SK-N-SH (cell line): ENCODE measurements at regions not wholly inside any gene's neighbourhood (a gene's known extent, or its start where the extent isn't known, plus 50 kb on each side); places are given as distances from the start of the nearest gene placed in this dataset.

Experiments used
- CTCF ChIA-PET: fragments of 300-600, 350-600 bp; formaldehyde crosslinking; extraction: SDS; loops from one replicate; lab custom pipeline; 2021; lab: Yijun Ruan, JAX
- POLR2A ChIA-PET: fragments of 350-600 bp; sonication (Branson Sonifier 250); formaldehyde crosslinking; extraction: SDS; loops from one replicate; lab custom pipeline; 2020; ENCODE audit warnings: antibody characterized with exemption, inconsistent platforms; lab: Yijun Ruan, JAX
- DNase-seq: peaks from one replicate; pipeline ENCODE4 v3.0.0; 2012
- H2AFZ ChIP-seq: fragments of 200-600 bp; sonication (generic); 2 replicates; pipeline ENCODE4 v1.8.1; 2016; ENCODE audit warnings: antibody characterized with exemption, mild to moderate bottlenecking, low read depth
- H3F3A ChIP-seq: fragments of 200-600 bp; sonication (generic); replicated peaks from 2 replicates; pipeline ENCODE3; 2016; ENCODE audit warnings: antibody characterized with exemption, mild to moderate bottlenecking; ENCODE audit not compliant: insufficient read depth
- H3K27ac ChIP-seq, 2 experiments: fragments of 200-500 bp in 1 of 2; fragments of 200-600 bp in 1 of 2; sonication (Bioruptor generic) in 1 of 2; sonication (generic), shearing (Covaris generic) in 1 of 2; 2 replicates each; pipeline versions ENCODE4 v1.5.1 to v1.6.1; 2014 to 2016; ENCODE audit warnings: low read depth in 2 of 2, inconsistent platforms in 1 of 2, low read length in 1 of 2, mild to moderate bottlenecking in 1 of 2, mixed read lengths in 1 of 2
- H3K27me3 ChIP-seq: fragments of 200-600 bp; sonication (generic), shearing (Covaris generic); 2 replicates; pipeline ENCODE4 v1.6.1; 2016; ENCODE audit warnings: mixed run types; ENCODE audit not compliant: insufficient read depth
- H3K36me3 ChIP-seq, 2 experiments: fragments of 200-500 bp in 1 of 2; fragments of 200-600 bp in 1 of 2; sonication (Bioruptor generic) in 1 of 2; sonication (generic) in 1 of 2; replicated peaks in 1 of 2; 2 replicates each; pipeline versions ENCODE3 to v1.5.1; 2014 to 2016; ENCODE audit warnings: low read length in 1 of 2, mild to moderate bottlenecking in 1 of 2; ENCODE audit not compliant: insufficient read depth in 2 of 2, control insufficient read depth in 1 of 2
- H3K4me1 ChIP-seq, 2 experiments: fragments of 200-500 bp in 1 of 2; fragments of 200-600 bp in 1 of 2; sonication (Bioruptor generic) in 1 of 2; sonication (generic), shearing (Covaris generic) in 1 of 2; 2 replicates each; pipeline versions ENCODE4 v1.5.1 to v1.6.1; 2014 to 2016; ENCODE audit warnings: low read depth in 1 of 2, low read length in 1 of 2, mixed run types in 1 of 2; ENCODE audit not compliant: insufficient read depth in 2 of 2, control insufficient read depth in 1 of 2
- H3K4me2 ChIP-seq: fragments of 200-600 bp; sonication (generic), shearing (Covaris generic); 2 replicates; pipeline ENCODE4 v1.6.1; 2017; ENCODE audit warnings: mixed run types
- H3K4me3 ChIP-seq, 2 experiments: fragments of 200-500 bp in 1 of 2; fragments of 200-600 bp in 1 of 2; sonication (Bioruptor generic) in 1 of 2; sonication (generic), shearing (Covaris generic) in 1 of 2; 2 replicates each; pipeline versions ENCODE4 v1.5.1 to v1.8.1; 2014 to 2016; ENCODE audit warnings: low read depth in 2 of 2, inconsistent platforms in 1 of 2, low read length in 1 of 2, mild to moderate bottlenecking in 1 of 2, mixed read lengths in 1 of 2, moderate library complexity in 1 of 2
- H3K79me2 ChIP-seq: fragments of 200-600 bp; sonication (generic); 2 replicates; pipeline ENCODE4 v1.8.1; 2017; ENCODE audit warnings: mild to moderate bottlenecking; ENCODE audit not compliant: insufficient read depth
- H3K9ac ChIP-seq: fragments of 200-600 bp; sonication (generic); 2 replicates; pipeline ENCODE4 v1.6.1; 2017; ENCODE audit warnings: mixed run types
- H3K9me2 ChIP-seq: fragments of 200-600 bp; sonication (generic); 2 replicates; pipeline ENCODE4 v1.6.1; 2017; ENCODE audit warnings: mixed run types
- H3K9me3 ChIP-seq: fragments of 200-600 bp; sonication (generic); 2 replicates; pipeline ENCODE4 v1.6.1; 2017; ENCODE audit warnings: mixed run types, mild to moderate bottlenecking, moderate library complexity
- H4K20me1 ChIP-seq: fragments of 200-600 bp; sonication (generic); 2 replicates; pipeline ENCODE4 v1.6.1; 2017; ENCODE audit warnings: mild to moderate bottlenecking, mixed run types; ENCODE audit not compliant: insufficient read depth
- EP300 ChIP-seq, 2 experiments: IDR thresholded peaks; 2 replicates each; pipeline versions ENCODE4 v1.4.0 to v1.6.1; 2012; ENCODE audit warnings: borderline replicate concordance in 1 of 2, low read depth in 1 of 2, low read length in 1 of 2
- FOXM1 ChIP-seq: IDR thresholded peaks from 2 replicates; pipeline ENCODE4 v1.4.0; 2012; ENCODE audit warnings: low read depth, mild to moderate bottlenecking
- JUND ChIP-seq: IDR thresholded peaks from 2 replicates; pipeline ENCODE4 v1.4.0; 2012
- MEF2A ChIP-seq: IDR thresholded peaks from 2 replicates; pipeline ENCODE4 v1.4.0; 2012; ENCODE audit warnings: low read depth, borderline replicate concordance
- PBX3 ChIP-seq: IDR thresholded peaks from 2 replicates; pipeline ENCODE4; 2012
- RCOR1 ChIP-seq: fragments of 150-350 bp; IDR thresholded peaks from 2 replicates; pipeline ENCODE4 v1.6.1; 2017; ENCODE audit warnings: antibody characterized with exemption, low read length
- RFX5 ChIP-seq: IDR thresholded peaks from 2 replicates; pipeline ENCODE4 v1.6.1; 2012; ENCODE audit warnings: mild to moderate bottlenecking, improper control_type of control experiment, low read length
- RXRA ChIP-seq: IDR thresholded peaks from 2 replicates; pipeline ENCODE4 v1.4.0; 2012; ENCODE audit warnings: low read depth, mild to moderate bottlenecking, borderline replicate concordance
- SMC3 ChIP-seq: IDR thresholded peaks from 2 replicates; pipeline ENCODE4 v1.6.1; 2012; ENCODE audit warnings: low read depth, low read length, improper control_type of control experiment
- TEAD4 ChIP-seq: IDR thresholded peaks from 2 replicates; pipeline ENCODE4 v1.4.0; 2012; ENCODE audit warnings: mild to moderate bottlenecking, borderline replicate concordance; ENCODE audit not compliant: insufficient read depth
- ZBTB33 ChIP-seq: IDR thresholded peaks from 2 replicates; pipeline ENCODE4 v1.4.0; 2012; ENCODE audit warnings: low read depth, borderline replicate concordance
- WGBS: methylation state at CpG from one replicate; pipeline ENCODE4 v1.1.6; 2017; ENCODE audit warnings: low lambda C conversion rate; 5-methylcytosine and 5-hydroxymethylcytosine counted together

- Histone ChIP-seq H3K4me2 (no peak overlapping the region), H3K9ac (no peak overlapping the region), H3K27me3 (no peaks in the 10 kb centered on the region), H3K9me3 (no peaks in the 10 kb centered on the region), H3K4me1 (no peaks in the 10 kb centered on the region), H3K27ac (no peak overlapping the region), H3K36me3 (no peaks in the 10 kb centered on the region), H3K79me2 (no peaks in the 10 kb centered on the region), H3K4me3 (no peak overlapping the region), H3F3A (no peaks in the 10 kb centered on the region), H3K9me2 (no peaks in the 10 kb centered on the region), H2AFZ (no peak overlapping the region), H4K20me1 (no peaks in the 10 kb centered on the region)
- ChIA-PET CTCF (interaction anchor here (1.5 kb wide), 1 partner anchor 9 kb away, joined by 5 read pairs; no protein-coding TSS in a partner anchor), POLR2A (no interaction called here)
- TF ChIP-seq RCOR1 = no peak
- TF ChIP-seq TEAD4 = no peak
- no peak for TF ChIP-seq SMC3
- TF ChIP-seq EP300 (IDR thresholded peaks at IDR 0.05; ENCODE audit: borderline replicate concordance in 1 of 2, low read depth in 1 of 2, low read length in 1 of 2) = no peak
- no peak for DNase-seq
- WGBS = 63% methylated on average over 2 of the region's 2 CpGs
Measured at GRCh38 chr5:110082863-110083262, 393.1 kb downstream of the MAN2A1 start.

GRCh38 chr5:110085826-110086225, 396.1 kb downstream of the MAN2A1 start:
- H3K27me3 ChIP-seq = no peaks in the 10 kb centered on the region
- no peaks in the 10 kb centered on the region for H3F3A ChIP-seq
- H3K9ac ChIP-seq = no peak overlapping the region
- ChIA-PET POLR2A (no interaction called here), CTCF (no interaction called here)
- H3K79me2 ChIP-seq = no peaks in the 10 kb centered on the region
- no peak overlapping the region for H2AFZ ChIP-seq
- no peak overlapping the region for H3K4me2 ChIP-seq
- H3K27ac ChIP-seq = no peak overlapping the region
- TF ChIP-seq PBX3 = no peak
- no peak for TF ChIP-seq FOXM1
- no peak for TF ChIP-seq EP300 (IDR thresholded peaks at IDR 0.05; ENCODE audit: borderline replicate concordance in 1 of 2, low read depth in 1 of 2, low read length in 1 of 2)
- no peak for TF ChIP-seq RXRA
- no peak for TF ChIP-seq SMC3
- no peak for TF ChIP-seq RFX5
- no peak for TF ChIP-seq ZBTB33
- TF ChIP-seq JUND = no peak
- no peak for TF ChIP-seq MEF2A
- no peak for TF ChIP-seq RCOR1
- no peaks in the 10 kb centered on the region for H3K9me3 ChIP-seq
- WGBS = 97% methylated on average over 1 of the region's 1 CpG
- H3K4me1 ChIP-seq = no peaks in the 10 kb centered on the region
- H3K36me3 ChIP-seq = no peaks in the 10 kb centered on the region
- no peak for DNase-seq
- no peaks in the 10 kb centered on the region for H4K20me1 ChIP-seq
- no peak overlapping the region for H3K4me3 ChIP-seq
- H3K9me2 ChIP-seq = no peaks in the 10 kb centered on the region
